Activated T-helper 2 cell treated with anti-CD3 and anti-CD28 coated beads, Interferon-gamma antibody, Interleukin-2, Interleukin-4, amounts not matched to agents 10 μg/mL and 5 μg/mL and 100 μg/mL, durations not matched to agents 14 hours and 24 hours and 36 hours (primary cell): ENCODE measurements at regions not wholly inside any gene's neighbourhood (a gene's known extent, or its start where the extent isn't known, plus 50 kb on each side); places are given as distances from the start of the nearest gene placed in this dataset.

Source experiments
- DNase-seq: peaks from one replicate; pipeline ENCODE4 v3.0.0; 2021; ENCODE audit warnings: low spot score
- H3K27ac Mint-ChIP-seq: one replicate; pipeline ENCODE4 v1.8.0; 2021; ENCODE audit warnings: mixed read lengths
- H3K27me3 Mint-ChIP-seq: one replicate; pipeline ENCODE4 v1.8.0; 2021; ENCODE audit warnings: low read depth, mixed read lengths
- H3K36me3 Mint-ChIP-seq: one replicate; pipeline ENCODE4 v1.8.0; 2021; ENCODE audit warnings: low read depth, mixed read lengths
- H3K4me1 Mint-ChIP-seq: one replicate; pipeline ENCODE4 v1.8.0; 2021; ENCODE audit warnings: low read depth, mixed read lengths
- H3K4me3 Mint-ChIP-seq: one replicate; pipeline ENCODE4 v1.8.0; 2021; ENCODE audit warnings: low read depth, mild to moderate bottlenecking, moderate library complexity, mixed read lengths
- H3K9me3 Mint-ChIP-seq: one replicate; pipeline ENCODE4 v1.8.0; 2021; ENCODE audit warnings: mixed read lengths
- intact Hi-C: fragments of 100-400 bp; cut with micrococcal nuclease; formaldehyde crosslinking; loops from one replicate; pipeline ENCODE4 v1.15.1; 2023

GRCh38 chr15:96559087-96559486 lies 228.6 kb downstream of the NR2F2 start:
- no peaks in the 10 kb centered on the region for H3K4me1 Mint-ChIP-seq
- no peaks in the 10 kb centered on the region for H3K36me3 Mint-ChIP-seq
- no peaks in the 10 kb centered on the region for H3K27me3 Mint-ChIP-seq
- H3K27ac Mint-ChIP-seq = no peak overlapping the region
- H3K4me3 Mint-ChIP-seq = no peak overlapping the region
- intact Hi-C loops = no loop called here
- H3K9me3 Mint-ChIP-seq = no peaks in the 10 kb centered on the region
- DNase-seq = no peak

- Mint-ChIP-seq H3K4me1 (no peaks in the 10 kb centered on the region), H3K36me3 (no peaks in the 10 kb centered on the region), H3K27ac (no peak overlapping the region), H3K9me3 (no peaks in the 10 kb centered on the region), H3K4me3 (no peak overlapping the region), H3K27me3 (no peaks in the 10 kb centered on the region)
- no peak for DNase-seq
- intact Hi-C loops = no loop called here
Observed at GRCh38 chr15:96559631-96560030, 229.1 kb downstream of the NR2F2 start.

- H3K27ac Mint-ChIP-seq = no peak overlapping the region
- intact Hi-C loops = no loop called here
- H3K27me3 Mint-ChIP-seq = no peaks in the 10 kb centered on the region
Observed at GRCh38 chr15:96560246-96560895, 229.9 kb downstream of the NR2F2 start.

GRCh38 chr15:96561593-96561992 lies 231.1 kb downstream of the NR2F2 start:
- no peaks in the 10 kb centered on the region for H3K27me3 Mint-ChIP-seq
- H3K4me3 Mint-ChIP-seq = no peak overlapping the region
- H3K9me3 Mint-ChIP-seq = no peaks in the 10 kb centered on the region
- H3K36me3 Mint-ChIP-seq = no peaks in the 10 kb centered on the region
- no peaks in the 10 kb centered on the region for H3K4me1 Mint-ChIP-seq
- intact Hi-C loops = no loop called here
- H3K27ac Mint-ChIP-seq = no peak overlapping the region
- no peak for DNase-seq

More at GRCh38 chr15:96560246-96560895, 229.9 kb downstream of the NR2F2 start:
- H3K4me3 Mint-ChIP-seq = no peak overlapping the region
- no peak for DNase-seq
- no peaks in the 10 kb centered on the region for H3K4me1 Mint-ChIP-seq
- no peaks in the 10 kb centered on the region for H3K9me3 Mint-ChIP-seq
- H3K36me3 Mint-ChIP-seq = no peaks in the 10 kb centered on the region

- intact Hi-C loops = no loop called here
- H3K36me3 Mint-ChIP-seq = no peaks in the 10 kb centered on the region
- DNase-seq = no peak
- H3K4me1 Mint-ChIP-seq = no peaks in the 10 kb centered on the region
- H3K9me3 Mint-ChIP-seq = no peaks in the 10 kb centered on the region
- no peak overlapping the region for H3K4me3 Mint-ChIP-seq
- H3K27ac Mint-ChIP-seq = no peak overlapping the region
- no peaks in the 10 kb centered on the region for H3K27me3 Mint-ChIP-seq
Observed at GRCh38 chr15:96564546-96564945, 234.0 kb downstream of the NR2F2 start.

GRCh38 chr15:96565266-96565665 lies 234.8 kb downstream of the NR2F2 start:
- DNase-seq = no peak
- Mint-ChIP-seq H3K4me3 (no peak overlapping the region), H3K27me3 (no peaks in the 10 kb centered on the region), H3K27ac (no peak overlapping the region), H3K4me1 (no peaks in the 10 kb centered on the region), H3K9me3 (no peaks in the 10 kb centered on the region), H3K36me3 (no peaks in the 10 kb centered on the region)
- intact Hi-C loops = no loop called here

- H3K27me3 Mint-ChIP-seq = no peaks in the 10 kb centered on the region
- H3K27ac Mint-ChIP-seq = no peak overlapping the region
- intact Hi-C loops = no loop called here
Observed at GRCh38 chr15:96574782-96575181, 244.3 kb downstream of the NR2F2 start.

GRCh38 chr15:96576596-96576995 lies 246.1 kb downstream of the NR2F2 start:
- H3K4me3 Mint-ChIP-seq = no peak overlapping the region
- DNase-seq = no peak
- no peak overlapping the region for H3K27ac Mint-ChIP-seq
- H3K9me3 Mint-ChIP-seq = no peaks in the 10 kb centered on the region
- intact Hi-C loops = no loop called here
- H3K27me3 Mint-ChIP-seq = no peaks in the 10 kb centered on the region
- no peaks in the 10 kb centered on the region for H3K36me3 Mint-ChIP-seq
- no peaks in the 10 kb centered on the region for H3K4me1 Mint-ChIP-seq

More at GRCh38 chr15:96574782-96575181, 244.3 kb downstream of the NR2F2 start:
- Mint-ChIP-seq H3K4me1 (no peaks in the 10 kb centered on the region), H3K4me3 (no peak overlapping the region), H3K36me3 (no peaks in the 10 kb centered on the region), H3K9me3 (no peaks in the 10 kb centered on the region)
- DNase-seq = no peak

- no peaks in the 10 kb centered on the region for H3K36me3 Mint-ChIP-seq
- no peak overlapping the region for H3K4me3 Mint-ChIP-seq
- intact Hi-C loops = no loop called here
- no peaks in the 10 kb centered on the region for H3K27me3 Mint-ChIP-seq
- H3K9me3 Mint-ChIP-seq = no peaks in the 10 kb centered on the region
- no peak for DNase-seq
- no peaks in the 10 kb centered on the region for H3K4me1 Mint-ChIP-seq
- H3K27ac Mint-ChIP-seq = no peak overlapping the region
Observed at GRCh38 chr15:96578393-96578792, 247.9 kb downstream of the NR2F2 start.

GRCh38 chr15:96581371-96581770 lies 250.9 kb downstream of the NR2F2 start:
- no peaks in the 10 kb centered on the region for H3K9me3 Mint-ChIP-seq
- no peaks in the 10 kb centered on the region for H3K27me3 Mint-ChIP-seq
- no peak overlapping the region for H3K4me3 Mint-ChIP-seq
- no peak for DNase-seq
- intact Hi-C loops = no loop called here
- H3K27ac Mint-ChIP-seq = no peak overlapping the region
- H3K4me1 Mint-ChIP-seq = no peaks in the 10 kb centered on the region
- no peaks in the 10 kb centered on the region for H3K36me3 Mint-ChIP-seq

- H3K27me3 Mint-ChIP-seq = no peaks in the 10 kb centered on the region
- H3K4me1 Mint-ChIP-seq = no peaks in the 10 kb centered on the region
- intact Hi-C loops = no loop called here
- no peaks in the 10 kb centered on the region for H3K9me3 Mint-ChIP-seq
- no peak overlapping the region for H3K27ac Mint-ChIP-seq
- no peak for DNase-seq
- no peak overlapping the region for H3K4me3 Mint-ChIP-seq
- no peaks in the 10 kb centered on the region for H3K36me3 Mint-ChIP-seq
Observed at GRCh38 chr15:96582473-96582872, 252.0 kb downstream of the NR2F2 start.

- H3K27me3 Mint-ChIP-seq = no peaks in the 10 kb centered on the region
Observed at GRCh38 chr15:96583671-96584070, 253.2 kb downstream of the NR2F2 start.

GRCh38 chr15:96585484-96586386 lies 255.2 kb downstream of the NR2F2 start:
- Mint-ChIP-seq H3K36me3 (no peaks in the 10 kb centered on the region), H3K27ac (no peak overlapping the region), H3K4me1 (no peaks in the 10 kb centered on the region), H3K9me3 (no peaks in the 10 kb centered on the region), H3K27me3 (no peaks in the 10 kb centered on the region), H3K4me3 (no peak overlapping the region)
- no peak for DNase-seq
- intact Hi-C loops = no loop called here

More at GRCh38 chr15:96583671-96584070, 253.2 kb downstream of the NR2F2 start:
- DNase-seq = no peak
- intact Hi-C loops = no loop called here
- H3K36me3 Mint-ChIP-seq = no peaks in the 10 kb centered on the region
- H3K27ac Mint-ChIP-seq = no peak overlapping the region
- H3K4me3 Mint-ChIP-seq = no peak overlapping the region
- no peaks in the 10 kb centered on the region for H3K9me3 Mint-ChIP-seq
- no peaks in the 10 kb centered on the region for H3K4me1 Mint-ChIP-seq
